ENCODE measurements at regions not wholly inside any gene's neighbourhood (a gene's known extent, or its start where the extent isn't known, plus 50 kb on each side); places are given as distances from the start of the nearest gene placed in this dataset.
A peak's percentile ranks its signal among the peaks of the same experiment; 100 is the strongest.

DNA sequence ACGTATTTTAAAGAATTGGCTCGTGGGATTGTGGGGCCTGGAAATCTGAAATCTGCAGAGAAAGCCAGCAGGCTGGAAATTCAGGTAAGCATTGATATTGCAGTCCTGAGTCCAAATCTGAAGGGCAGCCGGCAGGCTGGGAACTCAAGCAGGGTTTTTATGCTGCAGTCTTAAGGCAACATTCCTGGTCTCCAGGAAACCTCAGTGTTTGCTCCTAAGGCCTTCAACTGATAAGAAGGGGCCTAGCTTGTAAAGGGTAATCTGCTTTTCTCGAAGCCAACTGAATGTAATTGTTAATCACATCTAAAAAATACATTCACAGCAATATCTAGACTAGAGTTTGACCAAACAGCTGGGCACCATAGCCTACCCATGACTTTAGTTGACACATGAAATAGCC is 154.4 kb downstream of the EFNB2 start:
- no peak for DNase-seq

- no peak for DNase-seq
These were observed 157.4 kb downstream of the EFNB2 start for GRCh38 chr13:106377931-106378662.

GRCh38 chr13:106377341-106377740 is 158.1 kb downstream of the EFNB2 start:
- no peak for DNase-seq

DNA sequence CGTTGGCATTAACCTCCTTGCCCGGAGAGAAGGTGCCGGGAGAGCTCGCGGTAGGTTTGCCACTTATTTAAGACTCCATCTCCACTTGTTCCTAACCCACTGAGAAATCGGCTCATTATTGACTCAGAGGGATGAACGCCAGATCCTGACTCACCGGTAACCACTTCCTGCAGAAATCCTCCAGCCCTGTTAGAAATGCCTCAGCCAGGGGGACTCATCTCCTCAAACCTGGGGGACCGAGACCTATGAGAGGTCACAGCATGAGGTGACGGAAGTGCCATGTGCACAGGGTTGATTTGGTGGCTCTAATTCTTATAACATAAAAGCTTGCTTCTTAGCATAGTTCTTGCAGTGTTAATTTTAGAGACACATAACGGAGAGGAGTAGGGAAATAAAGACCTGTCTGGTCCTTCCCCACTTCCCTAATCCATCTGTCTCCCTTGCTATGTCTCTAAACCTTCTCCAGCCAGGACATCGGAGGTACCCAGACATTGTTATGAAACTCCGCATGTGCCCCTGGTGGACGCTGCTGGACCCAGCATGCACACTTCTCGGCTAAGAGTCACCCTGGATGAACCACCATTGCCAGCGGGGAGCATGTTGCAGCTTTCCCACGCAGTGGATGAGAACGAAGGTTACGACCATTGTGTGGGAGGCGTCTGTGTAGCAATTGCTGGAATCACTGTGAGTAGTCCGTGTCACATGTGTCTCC is 158.9 kb downstream of the EFNB2 start:
- peak; percentile 4 for DNase-seq

DNA sequence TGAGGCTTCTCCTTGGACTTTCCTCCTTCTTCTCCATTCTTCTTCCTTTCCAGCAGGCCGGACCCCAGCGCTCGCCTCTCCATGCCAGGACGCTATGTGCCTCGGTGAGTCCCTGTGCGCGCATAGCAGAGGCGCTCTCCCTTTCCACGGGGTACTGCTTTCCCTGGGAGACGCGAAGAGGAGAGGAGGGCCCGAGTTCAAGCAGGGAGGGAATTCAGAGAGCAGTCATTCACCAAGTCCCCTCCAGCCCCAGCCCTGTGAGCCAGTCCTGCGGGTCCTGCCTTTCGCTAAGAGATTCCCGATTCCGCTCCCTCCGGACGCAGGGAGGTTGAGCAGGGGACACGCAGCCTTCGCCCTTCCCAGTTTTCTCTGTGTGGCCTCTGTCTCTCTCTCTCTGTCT is 160.4 kb downstream of the EFNB2 start:
- DNase-seq, result no peak

GRCh38 chr13:106374631-106375030 is 160.8 kb downstream of the EFNB2 start:
- no peak for DNase-seq

DNA sequence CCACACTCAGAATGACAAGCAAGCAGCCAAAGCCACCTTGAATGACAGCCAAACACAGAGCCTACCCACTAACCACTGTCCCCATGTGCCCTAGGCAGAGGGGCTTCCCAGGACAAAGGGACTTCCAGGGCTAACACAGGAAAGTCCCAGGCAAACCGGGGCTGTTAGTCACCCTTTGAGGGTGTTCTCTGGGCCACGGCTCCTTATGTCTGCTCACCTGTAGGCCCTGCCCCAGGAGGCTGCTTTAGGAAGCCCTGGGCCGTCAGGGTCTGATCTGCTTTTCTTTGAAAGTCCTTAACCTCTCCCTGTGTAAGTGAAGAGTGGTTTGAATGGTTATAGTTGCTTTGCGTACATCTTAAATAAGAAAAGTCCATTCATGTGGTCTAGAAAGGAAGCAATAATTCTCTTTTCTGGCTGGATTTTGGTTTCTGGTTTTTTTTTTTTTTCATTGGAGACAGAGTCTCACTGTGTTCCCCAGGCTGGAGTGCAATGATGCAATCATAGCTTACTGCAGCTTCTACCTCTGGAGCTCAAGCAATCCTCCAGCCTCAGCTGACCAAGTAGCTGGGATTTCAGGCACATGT is 161.4 kb downstream of the EFNB2 start:
- DNase-seq, result peak; percentile 10

DNA sequence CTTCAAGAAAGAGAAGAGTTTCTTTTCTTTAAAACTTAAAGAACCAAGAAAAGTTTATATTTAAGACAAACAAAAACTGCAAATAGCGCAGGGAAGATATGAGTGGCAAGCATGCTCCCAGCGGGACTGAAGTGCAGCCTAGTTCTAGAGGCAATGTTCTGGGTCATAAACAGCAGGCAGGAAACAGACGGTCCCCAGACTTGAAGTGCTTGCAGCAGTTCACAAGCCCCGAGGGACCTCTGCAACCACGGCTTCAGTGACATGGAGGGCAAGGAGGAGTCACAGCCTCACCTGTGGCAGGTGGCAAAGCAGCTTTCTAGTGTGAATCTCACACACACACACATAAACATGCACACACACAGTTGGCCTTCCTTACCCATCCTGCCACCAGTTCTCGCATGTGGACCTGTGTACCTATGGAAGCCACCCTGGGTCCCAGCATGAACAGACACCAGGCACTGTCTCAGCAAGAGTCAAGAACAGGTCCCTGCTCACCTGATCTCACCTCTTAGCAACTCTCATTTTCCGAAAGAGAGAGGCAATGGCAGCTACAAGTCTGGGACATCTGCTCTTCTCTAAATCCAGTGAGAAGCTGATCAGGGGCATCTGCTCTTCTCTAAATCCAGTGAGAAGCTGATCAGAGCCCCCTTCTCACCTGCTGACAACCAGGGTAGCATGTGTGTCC is 162.0 kb downstream of the EFNB2 start:
- DNase-seq, result no peak

GRCh38 chr13:106372199-106373155 is 163.0 kb downstream of the EFNB2 start:
- DNase-seq, result no peak

GRCh38 chr13:106371024-106371423 is 164.4 kb downstream of the EFNB2 start:
- no peak for DNase-seq

DNA sequence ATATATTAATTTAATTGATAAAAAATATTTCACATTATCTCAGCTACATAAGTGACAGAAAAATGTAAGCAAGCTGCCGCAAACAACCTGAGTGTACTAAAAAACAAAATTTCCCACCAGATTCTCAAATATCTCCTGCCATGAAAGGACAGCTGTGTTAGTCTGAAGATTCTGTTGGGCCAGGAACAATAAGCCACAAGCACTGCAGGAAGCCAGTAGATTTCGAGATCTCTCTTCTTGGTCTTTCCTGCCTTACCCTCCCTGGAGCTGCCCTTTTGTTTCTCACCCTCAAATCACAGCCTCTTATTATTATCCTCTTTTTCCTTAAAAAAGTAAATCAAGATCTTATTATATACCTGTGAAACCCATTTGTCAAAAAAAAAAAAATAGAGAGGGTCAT is 165.6 kb downstream of the EFNB2 start:
- DNase-seq, result no peak

GRCh38 chr13:106369091-106369490 is 166.4 kb downstream of the EFNB2 start:
- DNase-seq, result no peak

- no peak for DNase-seq
These were observed 168.0 kb downstream of the EFNB2 start for GRCh38 chr13:106367361-106367971.

DNA sequence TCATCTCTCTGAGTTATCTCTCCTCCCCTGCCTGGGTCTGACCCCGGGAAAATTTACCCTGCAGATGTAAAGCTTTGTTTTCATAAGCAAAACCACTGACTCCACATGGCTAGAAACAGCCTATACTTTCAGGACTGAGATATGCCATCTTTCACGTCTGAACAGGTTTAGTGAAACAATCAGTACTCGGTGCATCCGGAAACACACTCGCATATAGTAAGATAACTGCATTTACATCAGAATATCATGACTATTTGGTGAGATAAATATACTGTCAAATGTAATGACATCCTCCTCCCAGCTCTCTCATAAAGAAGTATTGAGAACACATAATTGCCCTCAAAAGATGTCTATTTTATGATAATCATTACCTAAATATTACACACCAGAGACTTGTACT is 172.8 kb downstream of the EFNB2 start:
- no peak for DNase-seq

DNA sequence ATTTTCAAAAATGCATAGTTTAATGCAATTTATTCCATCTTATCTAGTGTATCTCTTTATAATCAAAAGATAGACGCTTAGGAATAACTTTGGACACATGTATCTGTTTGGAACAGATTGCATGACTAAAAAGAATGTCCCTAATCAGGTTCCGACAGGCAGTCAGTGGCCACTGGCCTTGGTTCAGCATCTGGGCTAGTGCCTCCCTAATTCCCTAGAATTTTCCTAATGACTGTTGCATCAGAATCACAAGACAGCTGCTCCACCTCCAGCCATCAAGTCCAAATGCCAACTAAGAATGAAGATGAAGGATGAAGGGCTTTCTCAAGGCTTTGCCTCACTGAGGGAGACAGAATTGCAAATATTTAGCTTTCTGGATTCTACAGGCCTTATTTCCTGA is 173.8 kb downstream of the EFNB2 start:
- no peak for DNase-seq

DNA sequence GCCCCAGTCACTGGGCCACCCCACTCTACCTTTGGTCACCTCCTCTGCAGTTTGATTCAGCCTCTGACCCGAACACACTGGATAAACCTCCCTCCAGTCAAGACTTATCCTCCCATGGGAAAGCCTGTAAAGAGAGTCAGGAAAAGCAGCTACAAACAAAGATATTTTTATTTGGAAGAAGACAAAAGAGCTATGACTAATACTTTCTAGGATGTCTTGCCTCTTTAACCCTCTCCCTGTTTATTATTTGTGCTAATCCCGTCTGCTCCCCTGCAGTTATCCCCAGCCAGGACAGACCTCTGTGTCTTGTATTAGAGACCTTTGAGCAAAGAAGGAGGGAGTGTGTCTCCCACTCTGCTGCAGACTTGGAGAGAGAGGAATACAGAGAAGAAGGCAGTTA is 178.3 kb downstream of the EFNB2 start:
- no peak for DNase-seq

DNA sequence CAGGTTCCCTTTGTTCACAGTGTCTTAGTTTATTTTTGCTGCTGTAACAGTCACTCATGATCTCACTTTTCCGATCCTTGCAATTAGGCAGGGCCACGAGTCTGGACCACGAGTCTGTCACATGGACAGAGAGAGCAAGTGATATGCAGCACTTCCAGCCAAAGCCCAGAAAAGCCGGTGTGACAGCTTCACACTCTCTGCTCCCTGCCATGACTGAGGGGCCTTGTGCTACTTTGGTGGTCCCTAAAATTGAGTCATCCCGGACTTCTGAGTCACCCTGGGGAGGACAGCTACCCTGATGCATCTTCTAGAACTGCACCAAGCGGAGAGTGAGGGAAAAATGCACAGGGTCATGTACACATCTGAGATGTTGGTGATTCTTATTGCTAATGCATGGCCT is 179.6 kb downstream of the EFNB2 start:
- DNase-seq, result no peak

- no peak for DNase-seq
These were observed 180.5 kb downstream of the EFNB2 start for GRCh38 chr13:106354961-106355360.

GRCh38 chr13:106352850-106353249 is 182.6 kb downstream of the EFNB2 start:
- DNase-seq, result no peak

GRCh38 chr13:106351251-106351650 is 184.2 kb downstream of the EFNB2 start:
- DNase-seq, result no peak

- no peak for DNase-seq
These were observed 185.3 kb downstream of the EFNB2 start for GRCh38 chr13:106350208-106350607.
